Small intestine (tissue), 7 donors: ENCODE measurements at regions not wholly inside any gene's neighbourhood (a gene's known extent, or its start where the extent isn't known, plus 50 kb on each side); places are given as distances from the start of the nearest gene placed in this dataset.
"Not testable (repeated sequence)": the region's sequence is repeated elsewhere in the genome, so short reads cannot be mapped to it uniquely, and the experiment has no call there.

Source experiments
- DNase-seq, 2 donors: peaks; one replicate each; pipeline versions ENCODE4 v3.0.0 to v3.0.0-alpha.2; 2013
- FAIRE-seq: peaks from 2 replicates; lab custom pipeline; 2012; peaks lifted over from hg19 to GRCh38; lab: Jason Lieb, UNC
- H3K27ac ChIP-seq, 3 donors: one replicate each; pipeline ENCODE4 v1.5.1; 2013; ENCODE audit warnings: low read length in 2 of 3, mild to moderate bottlenecking in 2 of 3, control low read depth in 1 of 3, inconsistent platforms in 1 of 3, low read depth in 1 of 3, moderate library complexity in 1 of 3
- H3K27me3 ChIP-seq, 3 donors: one replicate each; pipeline ENCODE4 v1.6.1; 2013; ENCODE audit warnings: low read length in 3 of 3, inconsistent platforms in 1 of 3; ENCODE audit not compliant: control insufficient read depth in 3 of 3, insufficient read depth in 3 of 3
- H3K36me3 ChIP-seq, 3 donors: one replicate each; pipeline ENCODE4 v1.6.1; 2013; ENCODE audit warnings: low read length in 3 of 3, inconsistent platforms in 1 of 3, low read depth in 1 of 3, mild to moderate bottlenecking in 1 of 3, moderate library complexity in 1 of 3; ENCODE audit not compliant: control insufficient read depth in 3 of 3, insufficient read depth in 2 of 3
- H3K4me1 ChIP-seq, 3 donors: one replicate each; pipeline ENCODE4 v1.6.1; 2013; ENCODE audit warnings: low read length in 2 of 3, inconsistent platforms in 1 of 3, low read depth in 1 of 3, mild to moderate bottlenecking in 1 of 3, moderate library complexity in 1 of 3; ENCODE audit not compliant: control insufficient read depth in 3 of 3, insufficient read depth in 2 of 3
- H3K4me3 ChIP-seq, 3 donors: one replicate each; pipeline ENCODE4 v1.5.1; 2013; ENCODE audit warnings: low read length in 3 of 3, control low read depth in 1 of 3, inconsistent platforms in 1 of 3, low read depth in 1 of 3, mild to moderate bottlenecking in 1 of 3, moderate library complexity in 1 of 3
- H3K9me3 ChIP-seq, 2 donors: one replicate each; pipeline ENCODE4 v1.6.1; 2013; ENCODE audit warnings: low read depth in 1 of 2, low read length in 1 of 2; ENCODE audit not compliant: control insufficient read depth in 2 of 2, insufficient read depth in 1 of 2
- WGBS, 3 donors: extraction: QIAGEN DNeasy Blood & Tissue Kit; methylation state at CpG; one replicate each; pipeline ENCODE4 v1.1.7; 2013; 5-methylcytosine and 5-hydroxymethylcytosine counted together
- donor health status: healthy with polysubstance abuse.
- donor health status: control.
- donor health status: control.
- donor health status: Bipolar disorder and iron deficiency.
- donor health status: healthy.

GRCh38 chr21:19034560-19034959, 631.0 kb upstream of the TMPRSS15 start:
- FAIRE-seq (no peak), DNase-seq (no peak)
- Histone ChIP-seq H3K9me3 (no peaks in the 10 kb centered on the region), H3K36me3 (no peaks in the 10 kb centered on the region), H3K4me3 (no peak overlapping the region), H3K27ac (no peak overlapping the region), H3K4me1 (no peaks in the 10 kb centered on the region), H3K27me3 (no peaks in the 10 kb centered on the region)
- 49 to 58% (median 52%) methylated on average over 2 of the region's 2 CpGs for WGBS, 3 donors

DNA sequence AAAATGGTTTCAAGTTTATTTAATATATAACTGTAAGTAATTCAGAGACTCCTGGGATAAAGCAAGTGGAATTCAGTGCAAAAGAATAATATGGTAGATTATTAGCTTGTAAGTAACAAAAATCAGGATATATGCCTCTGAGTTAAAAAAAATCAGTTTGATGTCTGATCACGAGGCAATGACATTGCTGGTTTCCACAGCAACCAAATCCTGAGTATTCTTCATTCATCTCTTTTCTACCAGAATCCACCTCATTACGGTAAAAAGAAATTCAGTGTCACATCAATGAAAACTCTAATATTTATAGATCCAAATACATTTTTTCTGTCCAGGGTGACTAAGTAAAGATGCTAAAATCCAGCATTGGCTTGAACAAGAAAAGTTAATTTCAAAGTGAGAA, 642.3 kb upstream of the TMPRSS15 start:
- H3K27me3 ChIP-seq: no peaks in the 10 kb centered on the region
- H3K9me3 ChIP-seq: peaks cover 0 to 4% of the 10 kb centered on the region in 2 donors
- H3K36me3 ChIP-seq: no peaks in the 10 kb centered on the region
- no peak for FAIRE-seq
- DNase-seq: no peak
- no peak overlapping the region for H3K4me3 ChIP-seq
- no peaks in the 10 kb centered on the region for H3K4me1 ChIP-seq
- 41 to 52% (median 45%) methylated on average over 2 of the region's 2 CpGs for WGBS, 3 donors
- H3K27ac ChIP-seq: no peak overlapping the region

- H3K9me3 ChIP-seq: peaks cover 0 to 4% of the 10 kb centered on the region in 2 donors
- peak overlapping the region in 1 of 3 donors; percentile 59 for H3K27ac ChIP-seq
- 9 to 45% (median 24%) methylated on average over 4 of the region's 4 CpGs for WGBS, 3 donors
- no peaks in the 10 kb centered on the region for H3K4me1 ChIP-seq
- no peaks in the 10 kb centered on the region for H3K36me3 ChIP-seq
- DNase-seq: peak; percentile 86 to 89
- no peak overlapping the region for H3K4me3 ChIP-seq
- H3K27me3 ChIP-seq: no peaks in the 10 kb centered on the region
- no peak for FAIRE-seq
These were observed 644.6 kb upstream of the TMPRSS15 start for GRCh38 chr21:19048098-19048672.

GRCh38 chr21:19049567-19049966, 646.0 kb upstream of the TMPRSS15 start:
- Histone ChIP-seq H3K27ac (no peak overlapping the region), H3K4me3 (no peak overlapping the region), H3K9me3 (peaks cover 0 to 4% of the 10 kb centered on the region in 2 donors), H3K4me1 (no peaks in the 10 kb centered on the region), H3K36me3 (no peaks in the 10 kb centered on the region), H3K27me3 (no peaks in the 10 kb centered on the region)
- FAIRE-seq: peak; percentile 51
- DNase-seq: peak in 1 of 2 donors; percentile 3
- WGBS, 3 donors: 67 to 72% (median 69%) methylated on average over 4 of the region's 4 CpGs

DNA sequence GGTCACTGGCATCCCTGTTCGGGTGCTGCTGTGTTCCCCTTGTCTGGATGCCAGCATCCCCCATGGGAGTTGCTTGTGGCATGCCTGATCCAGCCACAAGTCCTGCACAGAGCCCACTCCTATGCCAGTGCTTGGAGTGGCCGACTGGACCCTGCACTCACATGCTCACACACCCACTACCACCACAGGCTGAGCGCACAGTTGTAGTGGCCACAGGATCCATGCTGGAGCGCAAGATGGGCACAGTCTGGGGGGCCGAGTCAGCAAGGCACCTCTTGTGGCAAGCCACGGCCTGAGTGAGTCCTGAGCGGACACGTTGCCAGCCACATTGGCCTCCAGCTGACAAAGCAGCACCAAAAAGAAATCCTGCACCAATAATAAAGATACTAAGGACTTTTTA, 661.6 kb upstream of the TMPRSS15 start:
- no peaks in the 10 kb centered on the region for H3K4me1 ChIP-seq
- FAIRE-seq (no peak), DNase-seq (no peak)
- H3K36me3 ChIP-seq: no peaks in the 10 kb centered on the region
- no peaks in the 10 kb centered on the region for H3K27me3 ChIP-seq
- no peak overlapping the region for H3K27ac ChIP-seq
- H3K4me3 ChIP-seq: no peak overlapping the region
- 74 to 77% (median 76%) methylated on average over 8 of the region's 8 CpGs for WGBS, 3 donors
- H3K9me3 ChIP-seq: peaks cover 1 to 13% of the 10 kb centered on the region in 2 donors

- FAIRE-seq (no peak), DNase-seq (no peak)
- Histone ChIP-seq H3K27me3 (no peaks in the 10 kb centered on the region), H3K4me1 (no peaks in the 10 kb centered on the region), H3K27ac (no peak overlapping the region), H3K4me3 (no peak overlapping the region), H3K36me3 (no peaks in the 10 kb centered on the region), H3K9me3 (peaks cover 0 to 23% of the 10 kb centered on the region in 2 donors)
- 87 to 92% (median 91%) methylated on average over 1 of the region's 1 CpG for WGBS, 3 donors
These were observed 672.4 kb upstream of the TMPRSS15 start for GRCh38 chr21:19076031-19076430.

DNA sequence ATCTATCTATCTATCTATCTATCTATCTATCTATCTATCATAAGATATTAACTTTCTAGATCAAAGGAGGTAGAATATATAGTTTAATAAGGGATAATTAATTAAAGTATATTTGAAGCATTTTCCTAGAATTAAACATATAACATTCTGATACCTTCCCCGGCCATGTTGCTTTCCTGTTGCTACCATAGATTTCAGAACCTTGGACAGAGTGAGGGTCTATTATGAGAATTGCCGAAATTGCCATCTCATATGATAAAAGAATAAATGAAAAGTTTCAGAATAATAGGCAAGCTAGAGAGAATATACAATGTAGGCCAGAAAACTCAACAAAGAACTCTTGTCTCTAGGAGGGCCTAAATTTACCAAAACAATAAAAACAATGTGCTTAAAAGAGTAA, 706.1 kb upstream of the TMPRSS15 start:
- WGBS, 3 donors: 81 to 94% (median 88%) methylated on average over 2 of the region's 2 CpGs
- Histone ChIP-seq H3K27ac (no peak overlapping the region), H3K9me3 (no peaks in the 10 kb centered on the region), H3K27me3 (no peaks in the 10 kb centered on the region), H3K4me1 (no peaks in the 10 kb centered on the region), H3K36me3 (no peaks in the 10 kb centered on the region), H3K4me3 (no peak overlapping the region)
- DNase-seq: no peak
- FAIRE-seq: no peak

GRCh38 chr21:19119259-19119658, 715.7 kb upstream of the TMPRSS15 start:
- H3K27ac ChIP-seq, H3K27me3 ChIP-seq, FAIRE-seq, H3K4me3 ChIP-seq, H3K36me3 ChIP-seq, H3K4me1 ChIP-seq, H3K9me3 ChIP-seq, DNase-seq: not testable (repeated sequence)
- 78 to 93% (median 84%) methylated on average over 4 of the region's 4 CpGs for WGBS, 3 donors

- no peak for FAIRE-seq
- 86 to 92% (median 90%) methylated on average over 4 of the region's 4 CpGs for WGBS, 3 donors
- H3K4me3 ChIP-seq: no peak overlapping the region
These were observed 717.0 kb upstream of the TMPRSS15 start for GRCh38 chr21:19120591-19120990.

More at GRCh38 chr21:19120591-19120990, 717.0 kb upstream of the TMPRSS15 start:
- no peak for DNase-seq
- H3K9me3 ChIP-seq: no peaks in the 10 kb centered on the region
- H3K27ac ChIP-seq: no peak overlapping the region
- no peaks in the 10 kb centered on the region for H3K27me3 ChIP-seq
- no peaks in the 10 kb centered on the region for H3K36me3 ChIP-seq
- no peaks in the 10 kb centered on the region for H3K4me1 ChIP-seq
